Stimulated activated naive CD8-positive, alpha-beta T cell treated with anti-CD3 and anti-CD28 coated beads, Interleukin-15, amount 100 ng/mL, for 72 hours (primary cell): ENCODE measurements at regions not wholly inside any gene's neighbourhood (a gene's known extent, or its start where the extent isn't known, plus 50 kb on each side); places are given as distances from the start of the nearest gene placed in this dataset.

Experiments
- ATAC-seq: fragments of 150-1000 bp; cut with Tn5 transposase; 2 replicates; pipeline ENCODE4 v1.10.0; 2021; ENCODE audit warnings: mild to moderate bottlenecking, moderate library complexity
- DNase-seq, 2 donors: peaks; one replicate each; pipeline ENCODE4 v3.0.0; 2021 to 2022
- H3K27ac Mint-ChIP-seq, 2 donors: one replicate each; pipeline ENCODE4 v1.8.0; 2022; ENCODE audit warnings: mild to moderate bottlenecking in 2 of 2, mixed read lengths in 2 of 2, moderate library complexity in 2 of 2
- H3K27me3 Mint-ChIP-seq: one replicate; pipeline ENCODE4 v1.8.0; 2022; ENCODE audit warnings: mixed read lengths
- H3K4me1 Mint-ChIP-seq: one replicate; pipeline ENCODE4 v1.8.0; 2022; ENCODE audit warnings: mild to moderate bottlenecking, mixed read lengths
- H3K4me3 Mint-ChIP-seq, 2 donors: one replicate each; pipeline ENCODE4 v1.8.0; 2022; ENCODE audit warnings: mild to moderate bottlenecking in 2 of 2, mixed read lengths in 2 of 2, moderate library complexity in 1 of 2
- H3K9me3 Mint-ChIP-seq, 2 donors: one replicate each; pipeline ENCODE4 v1.8.0; 2022; ENCODE audit warnings: mixed read lengths in 2 of 2

GRCh38 chrX:10041383-10041782, 74.2 kb downstream of the CLDN34 start:
- Mint-ChIP-seq H3K27me3 (no peaks in the 10 kb centered on the region), H3K4me3 (no peak overlapping the region), H3K27ac (no peak overlapping the region), H3K4me1 (peaks cover 11% of the 10 kb centered on the region), H3K9me3 (no peaks in the 10 kb centered on the region)
- no peak for ATAC-seq
- no peak for DNase-seq

GRCh38 chrX:10042055-10042454, 74.9 kb downstream of the CLDN34 start:
- ATAC-seq (no peak), DNase-seq (no peak)
- Mint-ChIP-seq H3K4me3 (no peak overlapping the region), H3K4me1 (peaks cover 11% of the 10 kb centered on the region), H3K27ac (no peak overlapping the region), H3K27me3 (no peaks in the 10 kb centered on the region), H3K9me3 (no peaks in the 10 kb centered on the region)

- DNase-seq (no peak), ATAC-seq (no peak)
- Mint-ChIP-seq H3K4me1 (peaks cover 11% of the 10 kb centered on the region), H3K4me3 (no peak overlapping the region), H3K27ac (no peak overlapping the region), H3K27me3 (no peaks in the 10 kb centered on the region), H3K9me3 (no peaks in the 10 kb centered on the region)
Observed at GRCh38 chrX:10043386-10043785, 76.2 kb downstream of the CLDN34 start.

- no peak overlapping the region for H3K4me3 Mint-ChIP-seq
- H3K4me1 Mint-ChIP-seq = peaks cover 11% of the 10 kb centered on the region
- DNase-seq = no peak
- ATAC-seq = no peak
- H3K27ac Mint-ChIP-seq = peak overlapping the region in 1 of 2 donors; percentile 46
- no peaks in the 10 kb centered on the region for H3K9me3 Mint-ChIP-seq
- no peaks in the 10 kb centered on the region for H3K27me3 Mint-ChIP-seq
Observed at GRCh38 chrX:10044021-10044420, 76.9 kb downstream of the CLDN34 start.

GRCh38 chrX:10045327-10046000, 78.3 kb downstream of the CLDN34 start:
- ATAC-seq = no peak
- Mint-ChIP-seq H3K27me3 (no peaks in the 10 kb centered on the region), H3K9me3 (no peaks in the 10 kb centered on the region), H3K4me1 (peaks cover 10% of the 10 kb centered on the region), H3K27ac (no peak overlapping the region), H3K4me3 (no peak overlapping the region)
- no peak for DNase-seq

- no peak overlapping the region for H3K4me3 Mint-ChIP-seq
- H3K4me1 Mint-ChIP-seq = peaks cover 14% of the 10 kb centered on the region
- no peak for ATAC-seq
- H3K27ac Mint-ChIP-seq = no peak overlapping the region
- H3K27me3 Mint-ChIP-seq = no peaks in the 10 kb centered on the region
- no peaks in the 10 kb centered on the region for H3K9me3 Mint-ChIP-seq
- DNase-seq = no peak
Observed at GRCh38 chrX:10047133-10047532, 80.0 kb downstream of the CLDN34 start.

- H3K27me3 Mint-ChIP-seq = no peaks in the 10 kb centered on the region
- ATAC-seq (no peak), DNase-seq (no peak)
- no peaks in the 10 kb centered on the region for H3K9me3 Mint-ChIP-seq
- no peak overlapping the region for H3K27ac Mint-ChIP-seq
- no peak overlapping the region for H3K4me3 Mint-ChIP-seq
- peaks cover 16% of the 10 kb centered on the region for H3K4me1 Mint-ChIP-seq
Observed at GRCh38 chrX:10047631-10048030, 80.5 kb downstream of the CLDN34 start.

- DNase-seq (no peak), ATAC-seq (no peak)
- no peaks in the 10 kb centered on the region for H3K9me3 Mint-ChIP-seq
- H3K4me3 Mint-ChIP-seq = no peak overlapping the region
- no peak overlapping the region for H3K27ac Mint-ChIP-seq
- H3K27me3 Mint-ChIP-seq = no peaks in the 10 kb centered on the region
- peaks cover 20% of the 10 kb centered on the region for H3K4me1 Mint-ChIP-seq
Observed at GRCh38 chrX:10048076-10048475, 80.9 kb downstream of the CLDN34 start.

GRCh38 chrX:10048707-10049106, 81.5 kb downstream of the CLDN34 start:
- H3K9me3 Mint-ChIP-seq = no peaks in the 10 kb centered on the region
- ATAC-seq (no peak), DNase-seq (no peak)
- peaks cover 24% of the 10 kb centered on the region for H3K4me1 Mint-ChIP-seq
- no peaks in the 10 kb centered on the region for H3K27me3 Mint-ChIP-seq
- no peak overlapping the region for H3K4me3 Mint-ChIP-seq
- H3K27ac Mint-ChIP-seq = no peak overlapping the region

- no peak for DNase-seq
- H3K4me3 Mint-ChIP-seq = no peak overlapping the region
- H3K4me1 Mint-ChIP-seq = peaks cover 24% of the 10 kb centered on the region
- no peak overlapping the region for H3K27ac Mint-ChIP-seq
- no peaks in the 10 kb centered on the region for H3K9me3 Mint-ChIP-seq
- no peak for ATAC-seq
- H3K27me3 Mint-ChIP-seq = no peaks in the 10 kb centered on the region
Observed at GRCh38 chrX:10049236-10049635, 82.1 kb downstream of the CLDN34 start.

- H3K27ac Mint-ChIP-seq = no peak overlapping the region
- DNase-seq (no peak), ATAC-seq (no peak)
- H3K27me3 Mint-ChIP-seq = no peaks in the 10 kb centered on the region
- H3K4me3 Mint-ChIP-seq = no peak overlapping the region
- H3K9me3 Mint-ChIP-seq = no peaks in the 10 kb centered on the region
- peaks cover 30% of the 10 kb centered on the region for H3K4me1 Mint-ChIP-seq
Observed at GRCh38 chrX:10050481-10050880, 83.3 kb downstream of the CLDN34 start.

- no peak overlapping the region for H3K27ac Mint-ChIP-seq
- ATAC-seq (no peak), DNase-seq (no peak)
- H3K27me3 Mint-ChIP-seq = no peaks in the 10 kb centered on the region
- no peaks in the 10 kb centered on the region for H3K9me3 Mint-ChIP-seq
- no peak overlapping the region for H3K4me3 Mint-ChIP-seq
- peaks cover 30% of the 10 kb centered on the region for H3K4me1 Mint-ChIP-seq
Observed at GRCh38 chrX:10051866-10052480, 84.8 kb downstream of the CLDN34 start.

GRCh38 chrX:10052906-10053625, 85.9 kb downstream of the CLDN34 start:
- Mint-ChIP-seq H3K9me3 (no peaks in the 10 kb centered on the region), H3K4me3 (no peak overlapping the region), H3K27ac (no peak overlapping the region), H3K4me1 (peaks cover 30% of the 10 kb centered on the region), H3K27me3 (no peaks in the 10 kb centered on the region)
- DNase-seq = no peak
- no peak for ATAC-seq

GRCh38 chrX:10054396-10054795, 87.2 kb downstream of the CLDN34 start:
- no peak for DNase-seq
- peaks cover 30% of the 10 kb centered on the region for H3K4me1 Mint-ChIP-seq
- no peaks in the 10 kb centered on the region for H3K27me3 Mint-ChIP-seq
- H3K9me3 Mint-ChIP-seq = no peaks in the 10 kb centered on the region
- H3K4me3 Mint-ChIP-seq = no peak overlapping the region
- ATAC-seq = no peak
- no peak overlapping the region for H3K27ac Mint-ChIP-seq

- no peaks in the 10 kb centered on the region for H3K27me3 Mint-ChIP-seq
- peaks cover 28% of the 10 kb centered on the region for H3K4me1 Mint-ChIP-seq
- no peaks in the 10 kb centered on the region for H3K9me3 Mint-ChIP-seq
- ATAC-seq = no peak
- DNase-seq = no peak
- peak overlapping the region in 1 of 2 donors; percentile 12 for H3K27ac Mint-ChIP-seq
- H3K4me3 Mint-ChIP-seq = no peak overlapping the region
Observed at GRCh38 chrX:10055430-10055829, 88.3 kb downstream of the CLDN34 start.

GRCh38 chrX:10062352-10062751, 94.4 kb upstream of the CLCN4 start:
- H3K4me1 Mint-ChIP-seq = peaks cover 6% of the 10 kb centered on the region
- no peak for DNase-seq
- H3K9me3 Mint-ChIP-seq = no peaks in the 10 kb centered on the region
- no peak overlapping the region for H3K27ac Mint-ChIP-seq
- no peaks in the 10 kb centered on the region for H3K27me3 Mint-ChIP-seq
- no peak for ATAC-seq
- no peak overlapping the region for H3K4me3 Mint-ChIP-seq
